GM21717 (cell line): ENCODE measurements at regions not wholly inside any gene's neighbourhood (a gene's known extent, or its start where the extent isn't known, plus 50 kb on each side); places are given as distances from the start of the nearest gene placed in this dataset.

Experiments used
- ATAC-seq: cut with Tn5 transposase; IDR thresholded peaks from one replicate; pipeline ENCODE4 v1.9.1; 2021; ENCODE audit warnings: mild to moderate bottlenecking, moderate library complexity; ENCODE audit not compliant: unreplicated experiment

- ATAC-seq = no peak
Observed at GRCh38 chr2:42882756-42883155, 90.4 kb upstream of the HAAO start.

DNA sequence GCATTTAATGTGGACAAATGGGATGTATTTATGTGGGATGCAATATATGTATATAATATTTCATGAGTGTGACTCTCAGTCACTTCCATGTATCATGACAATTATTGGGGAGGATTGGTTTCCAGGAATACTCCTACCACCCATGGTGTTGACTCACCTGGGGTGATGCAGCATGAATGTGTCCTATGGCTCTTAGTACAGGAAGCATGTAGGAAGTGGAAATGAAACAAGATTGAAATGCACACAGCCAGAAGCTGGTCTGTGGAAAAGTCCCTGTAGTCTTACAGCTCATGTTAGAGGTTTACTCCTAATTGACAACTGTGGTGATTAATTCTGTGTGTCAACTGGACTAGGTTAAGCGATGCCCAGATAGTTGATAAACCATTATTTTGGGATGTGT lies 89.3 kb upstream of the HAAO start:
- no peak for ATAC-seq

GRCh38 chr2:42880738-42881690 lies 88.6 kb upstream of the HAAO start:
- no peak for ATAC-seq

DNA sequence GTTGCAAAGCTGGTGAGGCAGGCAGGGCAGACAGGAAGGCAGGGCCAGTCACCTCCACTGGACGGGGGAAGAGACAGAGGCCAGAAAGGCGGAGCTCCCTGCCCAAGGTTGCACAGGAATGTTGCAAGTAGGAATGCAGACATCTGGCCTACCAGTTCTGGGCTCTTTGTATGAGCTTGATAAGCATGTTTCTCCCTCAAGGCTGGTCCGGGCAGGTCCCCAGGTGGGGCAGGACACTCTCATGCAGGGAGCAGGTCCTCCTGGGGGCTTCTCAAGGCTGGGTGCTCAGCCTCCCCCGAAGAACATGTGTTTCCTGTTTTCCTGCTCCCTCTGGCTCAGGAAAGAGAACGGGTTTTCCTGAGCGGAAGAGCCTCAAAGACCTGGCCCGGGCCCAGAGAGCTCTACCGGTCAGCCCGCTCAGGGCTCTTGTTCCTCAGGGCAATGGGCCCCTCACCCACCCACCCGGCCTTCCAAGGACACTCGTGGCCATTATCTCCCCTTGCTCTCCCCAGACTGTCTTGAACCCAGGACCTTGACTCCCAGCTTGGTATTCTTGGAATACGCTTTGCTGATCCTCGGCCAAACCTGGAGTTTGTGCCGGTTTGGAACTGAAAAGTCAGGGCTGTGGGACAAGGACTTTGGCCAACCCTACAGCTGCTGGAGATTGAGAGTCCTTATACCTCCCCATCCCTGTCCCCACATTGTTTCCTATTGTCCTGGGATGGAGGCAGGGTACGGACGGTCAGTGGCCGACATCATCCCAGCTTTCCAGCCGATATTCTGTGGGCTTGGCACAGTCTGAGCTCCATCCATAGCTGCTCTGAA lies 87.7 kb upstream of the HAAO start:
- ATAC-seq = no peak

DNA sequence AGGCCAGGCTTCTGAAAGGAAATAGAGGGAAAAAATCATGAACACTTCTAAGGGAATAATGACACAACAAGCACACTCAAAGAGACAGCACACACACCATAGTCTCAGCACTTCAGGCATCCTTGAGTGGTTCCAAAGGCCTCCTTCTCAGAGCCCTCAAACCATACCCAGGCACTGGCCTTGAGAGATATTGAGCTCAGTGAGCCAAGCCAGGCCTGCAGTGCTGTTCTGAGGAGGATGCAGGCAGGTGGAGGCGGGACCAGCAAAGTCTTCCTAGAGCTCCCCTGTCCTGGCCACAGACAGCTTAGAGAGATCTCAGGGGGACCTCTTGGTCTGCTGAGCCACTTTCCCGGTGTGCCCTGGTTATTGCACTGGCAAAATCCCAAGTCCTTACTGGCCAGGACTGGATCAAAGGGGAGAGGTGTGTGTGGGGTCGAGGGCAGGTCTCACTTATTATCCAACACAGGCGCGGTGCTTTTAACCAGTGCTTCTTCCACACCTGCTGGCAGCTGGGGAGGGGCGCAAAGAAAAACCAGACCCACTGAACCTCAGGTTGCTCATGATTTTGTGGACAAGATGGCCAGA lies 86.8 kb upstream of the HAAO start:
- no peak for ATAC-seq

DNA sequence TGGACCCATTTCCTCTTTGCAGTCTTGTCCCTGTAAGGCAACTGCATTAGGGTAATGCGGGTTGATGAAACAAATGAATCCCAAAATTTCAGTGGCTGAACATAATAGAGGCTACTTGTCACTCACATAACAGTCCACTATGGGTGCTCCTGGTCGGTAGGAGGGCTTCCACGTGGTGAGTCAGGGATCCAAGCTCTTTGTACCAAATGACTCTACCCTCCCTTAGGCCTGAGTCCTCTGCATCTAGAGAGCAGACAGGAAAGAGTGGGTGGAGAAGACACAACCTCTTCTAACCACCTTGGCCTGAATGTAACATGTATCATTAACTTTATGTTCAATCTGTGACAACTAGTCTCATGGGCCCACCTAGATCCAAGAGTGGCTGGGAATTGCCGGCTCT lies 86.2 kb upstream of the HAAO start:
- ATAC-seq = peak; percentile 67

- ATAC-seq = no peak
Observed at GRCh38 chr2:42877936-42878335, 85.6 kb upstream of the HAAO start.

DNA sequence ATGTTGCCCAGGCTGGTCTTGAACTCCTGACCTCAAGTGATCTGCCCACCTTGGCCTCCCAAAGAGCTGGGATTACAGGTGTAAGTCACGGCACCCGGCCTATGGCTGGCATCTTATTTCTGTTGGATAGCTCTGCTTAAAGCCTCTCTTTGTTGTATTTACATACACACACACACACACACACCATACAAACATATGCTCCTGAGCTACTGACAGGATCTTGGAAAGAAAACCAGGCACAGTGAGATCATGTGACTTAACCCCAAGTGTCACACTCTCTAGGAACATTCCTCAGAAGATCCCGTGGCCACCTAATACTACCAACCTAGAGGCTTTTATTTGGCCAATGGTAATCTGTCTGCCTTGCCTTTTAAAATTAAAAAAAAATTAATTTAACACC lies 85.1 kb upstream of the HAAO start:
- no peak for ATAC-seq

- no peak for ATAC-seq
Observed at GRCh38 chr2:42876326-42876751, 84.0 kb upstream of the HAAO start.

DNA sequence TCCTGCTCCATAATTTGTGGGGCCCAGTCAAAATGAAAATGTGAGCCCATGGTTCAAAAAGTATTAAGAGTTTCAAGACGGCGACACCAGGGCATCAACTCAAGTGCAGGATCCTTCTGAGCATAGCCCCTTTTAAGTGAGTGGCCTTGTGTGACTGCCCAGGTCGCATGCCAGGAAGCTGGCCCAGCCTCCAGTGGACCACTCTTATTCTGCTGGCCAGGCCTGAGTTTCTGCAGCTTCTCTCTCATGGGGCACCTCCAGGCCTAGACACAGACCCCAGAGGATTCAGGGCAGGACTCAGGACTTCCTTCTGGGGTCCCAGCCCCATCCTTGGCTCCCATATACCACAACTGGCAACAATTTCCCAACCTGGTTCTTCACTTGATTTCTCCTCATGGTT lies 83.5 kb upstream of the HAAO start:
- ATAC-seq = no peak

GRCh38 chr2:42874949-42875801 lies 82.8 kb upstream of the HAAO start:
- no peak for ATAC-seq

GRCh38 chr2:42872721-42873120 lies 80.3 kb upstream of the HAAO start:
- no peak for ATAC-seq

DNA sequence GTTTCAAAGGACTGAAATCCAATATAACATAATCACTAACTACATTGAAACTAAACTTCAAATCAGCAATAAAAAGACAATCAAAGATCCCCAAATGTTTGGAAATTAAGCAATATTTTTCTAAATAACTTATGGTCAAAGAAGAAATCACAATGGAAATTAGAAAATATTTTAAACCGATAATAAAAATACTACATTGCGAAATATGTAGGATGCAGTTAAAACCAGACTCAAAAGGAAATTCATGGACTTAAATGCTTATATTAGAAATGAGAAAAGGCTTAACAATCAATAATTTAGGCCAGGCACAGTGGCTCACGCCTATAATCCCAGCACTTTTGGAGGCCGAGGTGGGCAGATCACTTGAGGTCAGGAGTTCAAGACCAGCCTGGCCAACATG lies 79.0 kb upstream of the HAAO start:
- no peak for ATAC-seq

DNA sequence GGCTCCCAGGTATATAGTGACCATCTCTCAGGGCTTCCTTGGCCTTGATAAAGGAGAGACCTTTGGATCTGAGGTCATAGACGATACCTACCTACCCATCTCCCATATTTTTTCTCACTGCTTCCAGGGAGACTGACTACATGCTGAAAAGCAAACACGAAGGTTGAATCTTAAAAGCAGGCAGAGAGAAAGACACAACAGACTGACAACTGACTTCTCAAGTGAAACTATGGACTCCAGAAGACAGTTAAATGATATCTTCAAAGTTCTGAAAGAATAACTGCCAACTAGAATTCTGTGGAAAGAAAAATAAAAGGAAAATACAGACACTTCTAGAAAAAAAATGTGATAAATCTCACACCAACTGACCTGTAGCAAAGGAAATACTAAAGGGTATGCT lies 76.5 kb upstream of the HAAO start:
- ATAC-seq = no peak

DNA sequence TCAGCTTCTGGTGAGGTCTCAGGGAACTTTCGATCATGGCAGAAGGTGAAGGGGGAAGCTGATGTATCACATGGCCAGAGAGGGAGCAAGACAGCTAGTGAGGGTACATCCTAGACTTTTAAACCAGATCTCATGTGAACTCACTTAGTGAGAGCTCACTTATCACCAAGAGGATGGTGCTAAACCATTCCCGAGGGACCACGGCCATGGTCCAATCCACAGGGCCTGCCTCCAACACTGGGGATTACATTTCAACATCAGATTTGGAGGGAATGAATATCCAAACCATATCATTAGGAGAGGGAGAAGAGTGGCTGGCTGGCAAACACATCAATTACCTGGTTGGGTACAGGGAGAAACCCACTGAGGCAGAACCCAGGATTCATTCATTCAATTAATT lies 75.7 kb upstream of the HAAO start:
- no peak for ATAC-seq

- ATAC-seq = no peak
Observed at GRCh38 chr2:42867093-42868065, 75.0 kb upstream of the HAAO start.

GRCh38 chr2:42865884-42866881 lies 73.8 kb upstream of the HAAO start:
- no peak for ATAC-seq

GRCh38 chr2:42864641-42865280 lies 72.4 kb upstream of the HAAO start:
- no peak for ATAC-seq
